HK-2 (cell line): ENCODE measurements at regions not wholly inside any gene's neighbourhood (a gene's known extent, or its start where the extent isn't known, plus 50 kb on each side); places are given as distances from the start of the nearest gene placed in this dataset.
A peak's percentile ranks its signal among the peaks of the same experiment; 100 is the strongest.

Experiments used
- DNase-seq: peaks from one replicate; pipeline ENCODE4 v3.0.0-alpha.2; 2018; ENCODE audit not compliant: unreplicated experiment

DNA sequence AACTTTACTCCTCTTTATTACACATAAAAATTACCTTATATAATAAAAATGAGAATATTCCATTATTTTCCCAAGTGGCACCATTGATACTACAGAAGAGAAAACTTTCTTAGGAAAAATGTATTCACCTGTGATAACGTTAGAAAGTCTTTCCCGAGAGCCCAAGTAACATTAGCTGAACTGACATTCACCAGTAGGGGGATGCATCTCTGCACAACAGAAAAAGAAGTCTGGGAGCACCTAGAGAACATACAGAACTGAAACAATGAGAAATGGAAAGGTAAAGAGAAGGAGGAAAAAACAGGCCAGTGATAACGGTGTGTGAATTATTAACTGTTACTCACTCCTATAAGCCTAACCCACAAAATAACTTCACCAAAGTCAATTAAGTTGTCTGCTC, 423.3 kb downstream of the CENPC start:
- DNase-seq, result no peak

- DNase-seq, result no peak
These were observed 424.9 kb downstream of the CENPC start for GRCh38 chr4:67120369-67120768.

GRCh38 chr4:67109276-67109675, 436.0 kb downstream of the CENPC start:
- no peak for DNase-seq

GRCh38 chr4:67106861-67107460, 438.3 kb downstream of the CENPC start:
- DNase-seq, result no peak

DNA sequence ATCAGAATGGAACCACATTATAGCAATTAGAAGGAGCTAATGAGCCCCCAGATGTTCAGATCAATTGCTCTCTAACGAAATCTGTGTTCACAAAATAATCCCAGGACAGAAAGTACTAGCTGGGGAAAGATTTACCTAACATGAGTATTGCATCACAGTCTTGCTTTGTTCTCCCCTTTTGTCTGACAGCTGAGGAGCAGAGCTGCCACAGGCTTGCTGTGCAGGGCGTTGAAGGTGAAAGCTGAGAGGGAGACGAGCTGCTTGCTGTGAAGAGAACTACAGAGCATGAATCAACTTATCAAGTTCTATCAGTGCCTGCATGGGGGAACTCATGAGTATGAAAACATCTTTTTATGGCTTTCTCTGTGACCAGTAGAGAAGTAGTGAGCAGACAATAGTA, 441.2 kb downstream of the CENPC start:
- DNase-seq, result no peak

- DNase-seq, result no peak
These were observed 442.1 kb downstream of the CENPC start for GRCh38 chr4:67103001-67103747.

GRCh38 chr4:67101612-67102011, 443.7 kb downstream of the CENPC start:
- no peak for DNase-seq

DNA sequence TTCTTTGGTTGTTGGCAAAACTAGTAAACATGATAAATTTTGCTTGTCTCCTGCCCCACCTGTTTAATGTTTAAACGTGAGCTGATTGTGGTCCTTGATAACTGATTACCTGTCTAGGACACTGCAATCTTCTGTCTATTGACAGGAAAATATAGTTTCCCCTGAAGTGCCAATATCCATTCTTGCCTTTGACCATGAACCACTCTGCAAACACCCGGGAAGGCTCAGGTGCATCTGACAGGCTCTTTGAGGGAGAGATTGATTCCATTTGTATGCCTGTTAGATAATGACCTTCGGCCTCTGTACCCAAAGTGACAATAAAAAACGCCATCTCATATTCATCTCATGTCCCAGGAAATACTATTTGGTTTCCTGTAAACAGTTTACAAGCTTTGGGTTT, 453.0 kb downstream of the CENPC start:
- no peak for DNase-seq

DNA sequence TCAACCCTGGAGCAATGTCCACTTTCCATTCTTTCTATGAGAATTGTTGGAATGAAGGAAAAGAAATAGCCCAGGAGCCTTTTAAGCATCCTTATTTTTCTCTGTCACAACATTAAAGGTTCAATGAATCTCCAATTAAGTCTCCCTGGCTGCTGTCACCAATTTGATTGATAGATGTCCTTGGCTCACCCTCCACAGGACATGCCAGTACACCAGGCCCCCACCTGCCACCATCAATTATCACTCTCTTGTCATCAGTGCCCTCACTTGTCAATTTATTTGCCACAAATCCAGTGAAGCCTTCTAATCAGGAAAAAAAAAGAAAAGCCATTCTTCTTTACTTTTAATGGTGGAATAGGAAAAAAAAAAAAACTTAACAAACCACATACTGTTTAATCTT, 453.6 kb downstream of the CENPC start:
- DNase-seq, result no peak

- DNase-seq, result peak; percentile 37
These were observed 457.4 kb downstream of the CENPC start for GRCh38 chr4:67087897-67088296.

- no peak for DNase-seq
These were observed 460.5 kb downstream of the CENPC start for GRCh38 chr4:67084783-67085182.

DNA sequence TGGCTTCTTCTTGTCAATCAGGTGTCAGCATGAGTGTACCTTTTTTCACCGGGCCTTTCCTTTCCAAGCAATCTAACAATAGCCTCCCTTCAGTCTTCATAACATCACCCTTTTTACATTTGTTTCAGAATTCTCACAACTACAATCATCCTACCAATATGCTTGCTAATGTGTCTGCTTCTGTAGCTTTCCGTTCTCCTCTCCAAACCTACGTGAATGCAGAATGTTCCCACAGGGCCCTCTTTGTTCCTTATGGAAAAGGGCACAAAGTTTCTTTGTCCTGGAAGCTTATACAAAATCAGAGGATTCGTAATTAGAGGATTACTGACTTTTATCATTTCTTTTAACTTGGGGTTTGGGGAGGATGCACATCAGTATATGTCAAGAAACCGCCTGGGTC, 461.8 kb downstream of the CENPC start:
- no peak for DNase-seq

DNA sequence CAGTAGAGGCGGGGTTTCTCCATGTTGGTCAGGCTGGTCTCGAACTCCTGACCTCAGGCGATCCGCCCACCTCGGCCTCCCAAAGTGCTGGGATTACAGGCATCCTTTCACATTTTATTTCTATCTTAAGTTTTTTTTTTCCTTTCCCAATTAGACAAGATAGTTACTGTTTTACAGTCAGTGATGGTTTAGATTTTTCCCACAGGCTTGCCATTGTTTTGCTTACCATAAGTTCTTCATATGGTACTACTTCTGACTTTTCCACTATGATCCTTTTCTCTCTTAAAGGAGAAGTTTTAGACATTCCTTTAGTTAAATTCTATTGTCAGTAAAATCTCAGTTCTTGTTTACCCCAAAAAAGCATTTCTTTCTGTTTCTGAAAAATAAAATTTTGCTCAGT, 462.6 kb downstream of the CENPC start:
- DNase-seq, result no peak

- no peak for DNase-seq
These were observed 465.2 kb downstream of the CENPC start for GRCh38 chr4:67080046-67080557.

GRCh38 chr4:67071641-67072040, 473.7 kb downstream of the CENPC start:
- no peak for DNase-seq

DNA sequence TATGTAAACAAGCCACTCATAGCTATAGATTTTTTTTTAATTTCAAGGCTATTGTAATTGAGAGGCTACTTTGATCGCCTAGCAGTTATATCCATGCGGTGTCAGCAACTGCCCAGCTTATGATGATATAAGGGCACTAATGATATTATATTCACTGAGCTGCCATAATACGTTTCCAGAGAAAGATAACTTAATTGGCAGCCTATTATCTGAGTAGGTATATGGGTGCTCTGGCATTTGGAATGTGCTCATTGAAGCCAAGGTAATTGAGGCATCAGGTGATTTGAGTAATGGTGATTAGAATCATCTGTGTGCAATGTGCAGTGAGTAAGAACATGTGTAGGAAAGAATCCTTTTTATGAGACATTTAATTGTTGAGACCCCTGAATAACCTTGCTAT, 490.0 kb downstream of the CENPC start:
- DNase-seq, result no peak

- DNase-seq, result no peak
These were observed 490.4 kb downstream of the CENPC start for GRCh38 chr4:67054896-67055295.

DNA sequence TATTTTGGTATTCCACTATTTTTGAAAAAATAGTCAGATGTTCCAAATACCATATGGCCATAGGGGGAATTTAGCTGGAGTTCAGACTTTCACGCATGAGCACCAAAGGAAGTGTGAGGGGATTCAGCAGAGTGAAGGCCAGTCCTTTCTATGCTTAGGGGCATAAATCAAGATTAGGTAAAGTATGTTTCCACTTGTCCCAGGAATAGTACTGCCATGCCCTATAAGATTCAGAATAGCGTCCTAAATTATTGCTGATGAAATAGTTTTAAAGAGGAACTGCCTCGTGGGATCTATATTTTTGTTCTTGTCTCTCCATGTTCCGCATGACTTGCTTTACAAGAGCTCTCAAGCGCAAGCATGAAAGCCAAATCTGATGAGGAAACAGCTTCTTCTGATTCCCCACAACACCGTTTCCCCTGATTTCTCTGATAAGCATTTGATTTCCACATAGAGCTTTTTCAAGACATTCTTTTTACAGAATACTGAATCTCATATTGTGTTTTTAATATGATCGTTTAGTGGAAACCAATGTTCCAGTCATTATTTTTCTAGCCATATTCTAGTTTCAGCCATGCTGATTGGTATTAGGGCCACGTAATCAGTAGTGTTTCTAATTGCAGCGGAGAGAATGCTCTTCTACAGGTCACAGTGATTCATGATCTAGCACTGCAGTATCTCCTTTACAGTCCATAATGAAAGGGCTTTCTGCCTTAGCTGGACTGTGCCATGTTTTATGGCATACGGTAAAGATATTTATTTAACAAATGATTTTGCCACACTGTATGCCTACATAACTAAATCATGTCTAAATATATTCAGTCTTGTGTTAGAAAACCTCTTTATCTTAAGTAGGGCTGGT, 492.3 kb downstream of the CENPC start:
- no peak for DNase-seq

DNA sequence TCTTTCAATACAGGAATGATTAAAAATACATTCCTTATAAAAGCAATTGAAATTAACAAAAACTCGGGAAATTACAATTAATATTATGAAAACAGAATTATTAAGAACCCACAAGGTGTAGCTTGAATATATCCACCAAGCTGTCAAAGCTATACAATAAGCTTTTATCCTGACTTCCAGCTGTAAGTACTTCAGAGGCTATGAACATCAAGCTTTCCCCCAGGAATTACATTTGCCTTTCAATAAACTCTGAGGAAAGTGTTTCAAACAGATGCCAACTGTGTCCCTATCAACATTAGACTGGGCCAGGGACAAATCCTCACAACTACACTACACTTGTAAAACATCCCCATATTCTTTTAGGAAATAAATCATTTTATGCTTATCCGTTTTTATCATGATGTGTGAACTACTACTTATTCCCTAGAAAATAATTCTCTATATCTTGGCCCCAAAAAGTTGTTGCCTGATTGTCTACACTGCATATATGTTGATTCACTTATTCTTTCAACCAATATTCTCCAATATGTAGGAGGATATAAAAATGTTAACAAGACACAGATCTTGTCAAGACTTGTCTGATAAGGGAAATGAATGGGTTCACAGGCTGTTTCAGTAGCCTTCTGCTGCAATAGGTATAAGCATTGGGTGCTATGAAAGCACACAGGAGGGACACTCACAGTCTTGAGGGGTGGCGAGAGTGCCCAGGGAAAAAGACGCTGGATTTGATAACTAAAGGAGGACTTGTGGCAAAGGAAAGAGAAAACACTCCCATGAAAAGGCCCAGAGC, 494.1 kb downstream of the CENPC start:
- no peak for DNase-seq

- no peak for DNase-seq
These were observed 495.9 kb downstream of the CENPC start for GRCh38 chr4:67049446-67049845.

- DNase-seq, result no peak
These were observed 496.8 kb downstream of the CENPC start for GRCh38 chr4:67048530-67048929.

DNA sequence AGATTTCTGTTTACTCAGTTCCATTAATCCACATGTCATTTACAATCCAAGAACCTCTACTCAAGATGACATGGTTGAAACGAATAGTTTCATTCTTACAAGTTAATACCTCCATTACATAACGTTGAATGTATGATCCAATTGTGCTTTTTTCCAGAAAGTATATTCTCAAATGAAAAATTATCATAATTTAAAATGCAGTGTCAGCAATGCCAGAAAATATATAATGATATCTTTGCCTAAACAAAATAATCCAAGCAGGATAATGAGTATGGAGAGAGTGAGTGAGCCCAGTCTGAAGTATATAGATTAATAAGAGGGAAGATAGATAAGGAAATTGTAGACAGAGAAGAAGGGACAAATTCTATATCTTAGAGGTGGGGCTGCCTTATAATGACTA, 505.0 kb downstream of the CENPC start:
- no peak for DNase-seq
